ENCODE measurements at regions not wholly inside any gene's neighbourhood (a gene's known extent, or its start where the extent isn't known, plus 50 kb on each side); places are given as distances from the start of the nearest gene placed in this dataset.

DNA sequence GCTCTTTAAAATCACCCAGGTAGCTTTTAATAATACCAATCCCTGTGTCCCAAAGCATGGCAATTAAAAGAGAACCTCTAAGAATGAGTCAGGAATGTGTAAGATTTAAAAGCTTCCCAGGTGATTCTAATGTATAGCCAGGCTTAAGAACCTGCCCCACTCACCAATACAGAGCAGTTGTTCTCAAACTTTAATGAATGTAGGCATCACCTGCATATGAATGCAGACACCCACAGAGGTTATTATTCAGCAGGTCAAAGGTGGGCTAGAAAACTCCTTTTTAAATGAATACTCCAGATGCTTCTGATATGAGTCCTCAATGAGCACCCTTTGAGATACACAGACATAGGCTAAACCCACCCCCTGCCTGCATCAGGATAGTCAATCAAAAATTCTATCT, 298.1 kb upstream of the KCNMB2 start:
- H3K27me3 ChIP-seq (ENCODE audit: control insufficient read depth, insufficient read depth, low read length) = no peaks in the 10 kb centered on the region
- H3K9ac ChIP-seq (ENCODE audit: low read depth, low read length) = no peak overlapping the region
- H3K4me1 ChIP-seq (ENCODE audit: control insufficient read depth, insufficient read depth, low read length) = no peaks in the 10 kb centered on the region
- no peak overlapping the region for H3K4me3 ChIP-seq (ENCODE audit: low read length)
- H3K4me2 ChIP-seq (ENCODE audit: low read length) = no peak overlapping the region
- H3K36me3 ChIP-seq (ENCODE audit: insufficient read depth, low read length) = no peaks in the 10 kb centered on the region
- H3K9me3 ChIP-seq (replicated peaks; ENCODE audit: low read length) = no peaks in the 10 kb centered on the region

- H3K9me3 ChIP-seq (replicated peaks; ENCODE audit: low read length) = no peaks in the 10 kb centered on the region
- H3K36me3 ChIP-seq (ENCODE audit: insufficient read depth, low read length) = no peaks in the 10 kb centered on the region
- no peaks in the 10 kb centered on the region for H3K4me1 ChIP-seq (ENCODE audit: control insufficient read depth, insufficient read depth, low read length)
- no peak overlapping the region for H3K9ac ChIP-seq (ENCODE audit: low read depth, low read length)
- H3K4me3 ChIP-seq (ENCODE audit: low read length) = no peak overlapping the region
- no peaks in the 10 kb centered on the region for H3K27me3 ChIP-seq (ENCODE audit: control insufficient read depth, insufficient read depth, low read length)
- H3K4me2 ChIP-seq (ENCODE audit: low read length) = no peak overlapping the region
Observed at GRCh38 chr3:178244733-178245709, 291.2 kb upstream of the KCNMB2 start.

DNA sequence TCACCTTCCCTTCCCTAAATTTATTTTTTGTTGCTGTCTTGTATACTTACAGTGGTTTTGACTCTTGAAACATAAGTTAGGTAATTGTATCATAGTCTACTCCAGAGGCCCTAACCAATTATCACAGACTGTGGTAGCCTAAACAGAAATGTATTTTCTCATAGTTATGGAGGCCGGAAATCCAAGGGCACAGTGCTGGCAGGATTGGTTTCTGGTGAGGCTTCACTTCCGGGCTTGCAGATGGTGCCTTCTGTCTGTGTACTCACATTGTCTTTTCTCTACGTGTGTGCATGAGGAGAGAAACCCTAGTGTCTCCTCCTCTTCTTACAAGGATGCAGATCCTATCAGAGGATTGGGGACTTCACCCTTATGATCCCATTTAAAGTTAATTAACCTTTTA, 290.2 kb upstream of the KCNMB2 start:
- Histone ChIP-seq H3K4me2 (ENCODE audit: low read length) (no peak overlapping the region), H3K4me3 (ENCODE audit: low read length) (no peak overlapping the region), H3K27me3 (ENCODE audit: control insufficient read depth, insufficient read depth, low read length) (no peaks in the 10 kb centered on the region), H3K36me3 (ENCODE audit: insufficient read depth, low read length) (no peaks in the 10 kb centered on the region), H3K4me1 (ENCODE audit: control insufficient read depth, insufficient read depth, low read length) (no peaks in the 10 kb centered on the region), H3K9me3 (replicated peaks; ENCODE audit: low read length) (no peaks in the 10 kb centered on the region), H3K9ac (ENCODE audit: low read depth, low read length) (no peak overlapping the region)

DNA sequence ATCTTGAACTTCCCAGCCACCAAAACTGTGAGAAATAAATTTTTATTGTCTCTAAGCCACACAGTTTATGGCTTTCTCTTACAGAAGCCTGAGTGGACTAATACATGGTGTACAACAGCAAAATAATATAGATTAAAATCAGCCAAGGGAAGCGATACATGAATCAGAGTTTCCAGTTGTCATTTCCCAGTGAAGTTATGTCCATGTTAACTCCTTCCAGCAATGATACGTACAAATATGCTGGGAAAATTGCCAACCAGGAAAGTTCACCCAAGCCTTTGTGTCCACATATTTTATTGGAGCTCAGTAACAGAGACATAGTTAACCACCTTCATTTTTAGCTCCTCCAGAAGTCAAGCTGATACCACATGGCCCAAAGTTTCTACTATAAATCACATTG, 280.9 kb upstream of the KCNMB2 start:
- H3K4me3 ChIP-seq (ENCODE audit: low read length) = no peak overlapping the region
- H3K9me3 ChIP-seq (replicated peaks; ENCODE audit: low read length) = no peaks in the 10 kb centered on the region
- H3K27me3 ChIP-seq (ENCODE audit: control insufficient read depth, insufficient read depth, low read length) = no peaks in the 10 kb centered on the region
- no peaks in the 10 kb centered on the region for H3K4me1 ChIP-seq (ENCODE audit: control insufficient read depth, insufficient read depth, low read length)
- no peaks in the 10 kb centered on the region for H3K36me3 ChIP-seq (ENCODE audit: insufficient read depth, low read length)
- no peak overlapping the region for H3K4me2 ChIP-seq (ENCODE audit: low read length)
- H3K9ac ChIP-seq (ENCODE audit: low read depth, low read length) = no peak overlapping the region

DNA sequence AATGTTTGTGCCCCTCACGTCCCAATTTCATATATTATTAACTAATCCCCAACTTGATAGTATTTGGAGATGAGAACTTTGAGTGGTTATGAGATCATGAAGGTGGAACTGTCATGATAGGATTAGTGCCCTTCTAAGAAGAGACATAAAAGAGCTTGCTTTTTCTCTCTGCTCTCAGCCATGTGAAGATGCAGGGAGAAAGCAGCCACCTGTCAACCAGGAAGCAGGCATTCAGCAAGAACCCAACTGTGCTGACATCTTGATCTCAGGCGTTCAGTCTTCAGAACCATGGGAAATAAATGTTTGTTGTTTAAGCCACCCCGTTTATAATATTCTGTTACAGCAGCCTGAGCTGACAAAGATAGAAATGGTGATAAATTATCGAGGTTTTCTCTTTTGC, 278.7 kb upstream of the KCNMB2 start:
- H3K36me3 ChIP-seq (ENCODE audit: insufficient read depth, low read length) = no peaks in the 10 kb centered on the region
- H3K4me1 ChIP-seq (ENCODE audit: control insufficient read depth, insufficient read depth, low read length) = peaks cover 6% of the 10 kb centered on the region
- H3K9me3 ChIP-seq (replicated peaks; ENCODE audit: low read length) = no peaks in the 10 kb centered on the region
- H3K4me3 ChIP-seq (ENCODE audit: low read length) = no peak overlapping the region
- no peaks in the 10 kb centered on the region for H3K27me3 ChIP-seq (ENCODE audit: control insufficient read depth, insufficient read depth, low read length)
- no peak overlapping the region for H3K9ac ChIP-seq (ENCODE audit: low read depth, low read length)
- H3K4me2 ChIP-seq (ENCODE audit: low read length) = no peak overlapping the region

- no peaks in the 10 kb centered on the region for H3K9me3 ChIP-seq (replicated peaks; ENCODE audit: low read length)
- H3K27me3 ChIP-seq (ENCODE audit: control insufficient read depth, insufficient read depth, low read length) = no peaks in the 10 kb centered on the region
- H3K4me1 ChIP-seq (ENCODE audit: control insufficient read depth, insufficient read depth, low read length) = peaks cover 6% of the 10 kb centered on the region
- no peak overlapping the region for H3K4me3 ChIP-seq (ENCODE audit: low read length)
- H3K36me3 ChIP-seq (ENCODE audit: insufficient read depth, low read length) = no peaks in the 10 kb centered on the region
- H3K4me2 ChIP-seq (ENCODE audit: low read length) = no peak overlapping the region
- H3K9ac ChIP-seq (ENCODE audit: low read depth, low read length) = no peak overlapping the region
Observed at GRCh38 chr3:178258121-178258520, 278.1 kb upstream of the KCNMB2 start.

DNA sequence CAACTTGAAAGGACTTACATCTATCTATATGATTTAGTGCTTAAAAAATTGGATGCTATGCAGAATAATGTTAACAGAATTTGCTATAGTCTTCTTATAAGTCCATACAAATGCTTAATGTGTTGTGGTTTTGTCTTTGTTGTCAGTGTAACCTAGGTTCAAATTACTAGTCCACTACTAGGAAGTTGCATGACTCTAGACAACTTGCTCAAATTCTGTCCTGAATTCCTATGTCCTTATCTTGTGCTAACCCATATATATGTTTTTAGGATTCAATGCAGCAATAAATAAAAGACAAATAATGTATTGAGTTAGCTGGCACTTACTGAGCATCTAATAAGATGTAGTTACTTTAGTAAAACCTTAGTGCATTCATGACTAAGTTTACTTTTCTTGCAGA, 276.5 kb upstream of the KCNMB2 start:
- H3K4me3 ChIP-seq (ENCODE audit: low read length) = no peak overlapping the region
- H3K9ac ChIP-seq (ENCODE audit: low read depth, low read length) = no peak overlapping the region
- H3K4me2 ChIP-seq (ENCODE audit: low read length) = no peak overlapping the region
- no peaks in the 10 kb centered on the region for H3K27me3 ChIP-seq (ENCODE audit: control insufficient read depth, insufficient read depth, low read length)
- no peaks in the 10 kb centered on the region for H3K9me3 ChIP-seq (replicated peaks; ENCODE audit: low read length)
- peaks cover 9% of the 10 kb centered on the region for H3K4me1 ChIP-seq (ENCODE audit: control insufficient read depth, insufficient read depth, low read length)
- no peaks in the 10 kb centered on the region for H3K36me3 ChIP-seq (ENCODE audit: insufficient read depth, low read length)

GRCh38 chr3:178260887-178261565, 275.2 kb upstream of the KCNMB2 start:
- no peak overlapping the region for H3K9ac ChIP-seq (ENCODE audit: low read depth, low read length)
- H3K36me3 ChIP-seq (ENCODE audit: insufficient read depth, low read length) = no peaks in the 10 kb centered on the region
- no peak overlapping the region for H3K4me3 ChIP-seq (ENCODE audit: low read length)
- peak overlapping the region; percentile 6 for H3K4me2 ChIP-seq (ENCODE audit: low read length)
- H3K27me3 ChIP-seq (ENCODE audit: control insufficient read depth, insufficient read depth, low read length) = no peaks in the 10 kb centered on the region
- H3K4me1 ChIP-seq (ENCODE audit: control insufficient read depth, insufficient read depth, low read length) = peaks cover 9% of the 10 kb centered on the region
- H3K9me3 ChIP-seq (replicated peaks; ENCODE audit: low read length) = no peaks in the 10 kb centered on the region

DNA sequence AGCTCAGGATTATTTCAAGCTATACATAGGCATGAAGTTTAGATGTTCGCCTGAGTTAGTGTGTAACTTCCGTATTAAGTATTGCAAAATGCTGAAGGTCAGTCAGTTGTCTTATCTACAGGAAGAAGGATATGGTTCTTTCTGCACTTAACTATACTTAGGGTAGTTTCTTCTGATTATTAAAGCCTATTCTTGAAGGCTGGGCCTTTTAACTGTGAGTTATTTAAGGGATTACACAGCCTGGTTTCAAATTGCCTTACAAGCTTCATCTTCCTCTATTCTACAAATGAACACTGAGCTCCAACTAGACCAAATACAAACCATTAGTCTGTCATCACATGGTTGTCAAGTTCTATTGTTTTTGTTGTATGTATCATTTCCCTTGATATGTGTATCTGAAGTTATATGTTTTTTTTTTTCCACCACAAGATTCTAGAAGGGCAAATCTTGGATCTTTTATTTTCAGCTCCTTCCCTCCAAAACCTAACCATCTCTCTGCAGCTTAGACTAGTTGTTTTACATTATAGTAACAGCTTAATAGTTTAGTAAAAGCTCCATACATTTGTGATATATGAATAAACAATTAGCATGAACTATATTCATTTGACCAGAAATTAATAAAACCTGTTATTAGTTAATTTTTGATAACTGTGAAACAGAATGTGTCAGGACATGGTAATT, 272.9 kb upstream of the KCNMB2 start:
- Histone ChIP-seq H3K27me3 (ENCODE audit: control insufficient read depth, insufficient read depth, low read length) (no peaks in the 10 kb centered on the region), H3K4me3 (ENCODE audit: low read length) (no peak overlapping the region), H3K4me1 (ENCODE audit: control insufficient read depth, insufficient read depth, low read length) (peaks cover 9% of the 10 kb centered on the region), H3K36me3 (ENCODE audit: insufficient read depth, low read length) (no peaks in the 10 kb centered on the region), H3K9me3 (replicated peaks; ENCODE audit: low read length) (no peaks in the 10 kb centered on the region), H3K4me2 (ENCODE audit: low read length) (no peak overlapping the region), H3K9ac (ENCODE audit: low read depth, low read length) (no peak overlapping the region)

- H3K36me3 ChIP-seq (ENCODE audit: insufficient read depth, low read length) = no peaks in the 10 kb centered on the region
- H3K9me3 ChIP-seq (replicated peaks; ENCODE audit: low read length) = no peaks in the 10 kb centered on the region
- H3K4me1 ChIP-seq (ENCODE audit: control insufficient read depth, insufficient read depth, low read length) = peaks cover 3% of the 10 kb centered on the region
- no peak overlapping the region for H3K4me3 ChIP-seq (ENCODE audit: low read length)
- H3K27me3 ChIP-seq (ENCODE audit: control insufficient read depth, insufficient read depth, low read length) = no peaks in the 10 kb centered on the region
- no peak overlapping the region for H3K4me2 ChIP-seq (ENCODE audit: low read length)
- no peak overlapping the region for H3K9ac ChIP-seq (ENCODE audit: low read depth, low read length)
Observed at GRCh38 chr3:178267158-178267844, 268.9 kb upstream of the KCNMB2 start.

GRCh38 chr3:178270838-178271237, 265.4 kb upstream of the KCNMB2 start:
- H3K36me3 ChIP-seq (ENCODE audit: insufficient read depth, low read length) = no peaks in the 10 kb centered on the region
- H3K9ac ChIP-seq (ENCODE audit: low read depth, low read length) = no peak overlapping the region
- H3K9me3 ChIP-seq (replicated peaks; ENCODE audit: low read length) = no peaks in the 10 kb centered on the region
- H3K4me2 ChIP-seq (ENCODE audit: low read length) = no peak overlapping the region
- no peaks in the 10 kb centered on the region for H3K4me1 ChIP-seq (ENCODE audit: control insufficient read depth, insufficient read depth, low read length)
- H3K27me3 ChIP-seq (ENCODE audit: control insufficient read depth, insufficient read depth, low read length) = no peaks in the 10 kb centered on the region
- H3K4me3 ChIP-seq (ENCODE audit: low read length) = no peak overlapping the region
